ACC112 (cell line): ENCODE measurements at regions not wholly inside any gene's neighbourhood (a gene's known extent, or its start where the extent isn't known, plus 50 kb on each side); places are given as distances from the start of the nearest gene placed in this dataset.

ENCODE experiments used
- H2AFZ ChIP-seq: fragments of 200-600 bp; sonication (generic); one replicate; pipeline ENCODE4 v1.6.0; 2017; ENCODE audit warnings: antibody characterized with exemption, low read length; ENCODE audit not compliant: unreplicated experiment
- H3K27ac ChIP-seq: fragments of 200-600 bp; sonication (generic); 2 replicates; pipeline ENCODE4 v1.5.1; 2014; ENCODE audit warnings: low read depth, mild to moderate bottlenecking, antibody characterized with exemption, low read length, moderate library complexity
- H3K27me3 ChIP-seq: fragments of 200-600 bp; sonication (generic); 2 replicates; pipeline ENCODE4 v1.6.1; 2014; ENCODE audit warnings: mild to moderate bottlenecking, antibody characterized with exemption, low read length, moderate library complexity, mixed read lengths; ENCODE audit not compliant: insufficient read depth
- H3K36me3 ChIP-seq: fragments of 200-600 bp; sonication (generic); 2 replicates; pipeline ENCODE4 v1.6.1; 2016; ENCODE audit warnings: mild to moderate bottlenecking, antibody characterized with exemption, low read length, moderate library complexity, mixed read lengths; ENCODE audit not compliant: insufficient read depth
- H3K4me1 ChIP-seq: fragments of 200-600 bp; sonication (generic); one replicate; pipeline ENCODE4 v1.6.1; 2016; ENCODE audit warnings: low read length, mixed read lengths; ENCODE audit not compliant: insufficient read depth, unreplicated experiment, control insufficient read depth
- H3K4me3 ChIP-seq: fragments of 200-600 bp; sonication (generic); 2 replicates; pipeline ENCODE4 v1.5.1; 2014; ENCODE audit warnings: mild to moderate bottlenecking, low read depth, low read length
- H3K79me2 ChIP-seq: fragments of 200-600 bp; sonication (generic); one replicate; pipeline ENCODE4 v1.6.0; 2016; ENCODE audit warnings: low read length; ENCODE audit not compliant: control insufficient read depth, unreplicated experiment, insufficient read depth

DNA sequence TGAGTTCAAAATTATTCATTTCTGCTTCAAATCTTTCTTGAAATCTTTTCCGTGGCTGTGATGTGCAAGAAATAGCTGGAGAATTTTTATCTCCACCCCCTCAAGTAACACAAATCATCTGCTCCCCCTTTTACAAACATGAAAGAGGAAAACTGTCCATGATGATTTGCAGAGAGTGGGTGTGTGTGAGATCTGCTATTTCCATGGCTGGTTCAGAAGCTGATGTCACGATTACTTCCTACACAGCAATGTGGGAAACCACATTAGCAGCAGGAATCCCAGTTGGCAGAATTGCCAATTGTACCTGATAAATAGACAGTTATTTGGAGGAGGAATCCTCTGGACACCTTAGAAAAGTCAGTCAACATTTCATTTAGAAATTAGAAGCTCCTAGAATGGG, 75.2 kb upstream of the GRM7 start:
- Histone ChIP-seq H3K36me3 (no peaks in the 10 kb centered on the region), H3K4me3 (no peak overlapping the region), H2AFZ (no peak overlapping the region), H3K27me3 (no peaks in the 10 kb centered on the region), H3K4me1 (no peaks in the 10 kb centered on the region), H3K79me2 (no peaks in the 10 kb centered on the region), H3K27ac (no peak overlapping the region)

DNA sequence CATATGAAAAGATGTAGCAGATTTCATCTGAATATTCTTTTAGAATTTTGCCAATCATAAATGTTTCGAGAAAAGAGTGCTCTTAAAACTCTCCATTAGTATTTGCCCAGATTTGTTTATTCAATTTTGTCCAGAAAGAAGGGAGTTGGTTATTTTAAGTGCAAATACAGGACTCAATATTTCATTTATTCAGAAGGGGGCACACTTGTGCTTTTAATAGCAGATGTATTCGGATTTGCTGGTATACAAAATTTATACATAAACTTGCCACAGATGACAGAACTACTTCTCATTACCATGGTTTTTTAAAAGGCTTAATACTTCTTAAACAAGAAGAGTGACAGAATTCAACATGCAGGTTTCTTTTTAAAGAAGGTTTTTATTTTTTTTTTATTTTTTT, 69.8 kb upstream of the GRM7 start:
- no peaks in the 10 kb centered on the region for H3K36me3 ChIP-seq
- H3K4me1 ChIP-seq, result no peaks in the 10 kb centered on the region
- no peaks in the 10 kb centered on the region for H3K79me2 ChIP-seq
- no peak overlapping the region for H3K4me3 ChIP-seq
- H3K27ac ChIP-seq, result no peak overlapping the region
- H3K27me3 ChIP-seq, result no peaks in the 10 kb centered on the region
- no peak overlapping the region for H2AFZ ChIP-seq

DNA sequence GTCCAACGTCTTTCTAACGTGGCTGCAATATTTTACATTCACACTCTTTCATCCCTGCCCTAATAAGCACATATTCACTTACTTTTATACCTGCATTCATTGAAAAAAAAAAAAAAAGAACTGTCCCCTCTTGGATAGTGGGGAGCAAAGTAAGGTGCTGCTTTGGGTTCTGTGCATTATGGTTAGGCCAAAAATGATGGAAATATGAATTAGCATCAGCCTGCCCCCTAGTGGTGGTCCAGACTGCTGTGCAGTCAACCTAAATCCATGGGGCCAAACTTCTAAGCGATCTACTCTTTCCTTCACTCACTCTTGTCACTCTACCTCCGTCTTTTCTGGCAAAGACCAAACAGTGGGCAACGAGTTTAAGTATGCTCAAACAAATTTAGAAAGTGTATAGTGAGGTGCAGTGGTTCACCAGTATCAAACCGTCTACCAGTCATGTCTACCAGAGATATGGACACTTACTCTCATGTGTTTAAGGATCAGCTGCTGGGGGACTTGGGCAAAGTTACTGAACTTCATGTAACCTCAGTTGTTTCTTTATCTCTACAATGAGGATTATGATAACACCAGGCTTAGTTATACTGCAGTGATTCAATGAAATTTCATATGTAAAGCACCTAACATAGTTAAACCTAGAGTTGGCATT, 61.5 kb upstream of the GRM7 start:
- no peak overlapping the region for H2AFZ ChIP-seq
- H3K4me3 ChIP-seq, result no peak overlapping the region
- H3K36me3 ChIP-seq, result no peaks in the 10 kb centered on the region
- H3K27me3 ChIP-seq, result no peaks in the 10 kb centered on the region
- no peaks in the 10 kb centered on the region for H3K79me2 ChIP-seq
- no peaks in the 10 kb centered on the region for H3K4me1 ChIP-seq
- H3K27ac ChIP-seq, result no peak overlapping the region

- Histone ChIP-seq H3K27me3 (no peaks in the 10 kb centered on the region), H3K79me2 (no peaks in the 10 kb centered on the region), H2AFZ (no peak overlapping the region), H3K27ac (no peak overlapping the region), H3K36me3 (no peaks in the 10 kb centered on the region), H3K4me3 (no peak overlapping the region), H3K4me1 (no peaks in the 10 kb centered on the region)
Measured at GRCh38 chr3:6803619-6804018, 57.3 kb upstream of the GRM7 start.

DNA sequence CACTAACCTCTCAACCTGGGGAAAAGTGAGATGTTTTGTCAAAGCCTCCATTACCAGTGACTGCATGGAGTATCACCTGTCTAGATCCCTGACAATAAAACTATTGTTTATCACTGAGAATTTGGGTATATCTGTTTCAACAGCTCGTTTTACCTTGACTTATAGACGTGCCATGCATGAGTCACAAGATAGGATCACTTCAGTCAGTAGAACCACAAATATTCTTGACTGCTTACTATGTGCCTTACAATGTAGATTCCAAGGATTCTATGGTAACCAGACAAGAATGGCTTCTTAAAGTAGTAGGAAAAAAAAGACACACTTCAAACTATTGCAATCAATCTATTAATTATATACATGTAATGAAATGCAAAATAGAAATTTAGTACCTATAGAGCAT, 55.7 kb upstream of the GRM7 start:
- Histone ChIP-seq H3K27me3 (no peaks in the 10 kb centered on the region), H3K4me1 (no peaks in the 10 kb centered on the region), H2AFZ (no peak overlapping the region), H3K4me3 (no peak overlapping the region), H3K79me2 (no peaks in the 10 kb centered on the region), H3K27ac (no peak overlapping the region), H3K36me3 (no peaks in the 10 kb centered on the region)

DNA sequence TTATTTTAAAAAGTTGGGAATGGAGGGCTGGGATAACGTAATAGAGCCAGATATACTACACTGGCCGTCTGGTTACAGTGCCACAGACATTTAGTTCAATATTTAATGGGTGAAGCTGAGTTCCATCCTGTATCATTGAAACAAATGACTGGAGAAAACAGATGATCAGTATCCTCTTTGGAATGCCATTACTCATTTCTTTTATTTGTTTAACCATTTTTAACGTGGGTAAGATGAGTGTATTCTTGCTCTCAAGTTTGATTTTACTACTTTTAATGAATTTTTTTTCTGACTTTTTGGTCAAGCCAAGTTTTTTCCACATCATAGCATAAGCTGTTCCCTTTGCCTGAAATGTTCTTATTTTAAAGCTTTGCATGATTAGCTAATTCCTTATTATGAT, 53.9 kb upstream of the GRM7 start:
- Histone ChIP-seq H3K4me3 (no peak overlapping the region), H3K27ac (no peak overlapping the region), H3K4me1 (no peaks in the 10 kb centered on the region), H3K79me2 (no peaks in the 10 kb centered on the region), H3K27me3 (no peaks in the 10 kb centered on the region), H3K36me3 (no peaks in the 10 kb centered on the region), H2AFZ (no peak overlapping the region)

DNA sequence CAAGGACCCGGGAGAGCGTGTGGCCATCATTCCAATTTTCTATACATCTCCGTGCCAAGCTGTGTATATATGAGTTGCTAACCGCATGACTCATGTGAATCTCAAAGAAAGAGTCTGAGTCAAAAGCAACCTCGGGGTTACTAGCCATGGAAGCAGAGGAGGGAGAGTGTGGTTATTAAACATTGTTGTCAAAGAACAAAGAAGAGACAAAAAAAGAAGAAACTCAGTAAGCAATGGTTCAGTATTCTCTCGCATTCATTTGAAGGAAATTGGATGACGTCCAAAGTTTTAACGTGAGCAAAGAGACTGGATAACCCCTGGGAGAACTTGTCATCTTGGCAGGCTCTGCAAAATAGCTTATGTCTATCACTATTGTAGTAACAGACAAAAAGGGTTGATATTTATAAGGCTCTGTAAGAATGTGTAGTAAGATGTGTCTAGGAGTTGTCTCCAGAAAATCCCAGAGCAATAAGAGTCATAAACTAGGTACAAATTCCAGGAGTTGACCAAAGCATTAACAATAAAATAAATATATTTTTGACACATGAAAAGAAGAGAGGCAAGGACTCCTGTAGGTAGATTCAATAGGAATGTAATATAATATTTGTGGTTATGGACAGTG, 52.8 kb upstream of the GRM7 start:
- no peaks in the 10 kb centered on the region for H3K27me3 ChIP-seq
- no peak overlapping the region for H3K4me3 ChIP-seq
- H2AFZ ChIP-seq, result no peak overlapping the region
- no peaks in the 10 kb centered on the region for H3K4me1 ChIP-seq
- H3K79me2 ChIP-seq, result no peaks in the 10 kb centered on the region
- no peak overlapping the region for H3K27ac ChIP-seq
- H3K36me3 ChIP-seq, result no peaks in the 10 kb centered on the region

GRCh38 chr3:6809349-6809748, 51.6 kb upstream of the GRM7 start:
- H3K4me3 ChIP-seq, result no peak overlapping the region

More at GRCh38 chr3:6809349-6809748, 51.6 kb upstream of the GRM7 start:
- Histone ChIP-seq H3K36me3 (no peaks in the 10 kb centered on the region), H3K27ac (no peak overlapping the region), H3K27me3 (no peaks in the 10 kb centered on the region), H3K79me2 (no peaks in the 10 kb centered on the region), H3K4me1 (no peaks in the 10 kb centered on the region), H2AFZ (no peak overlapping the region)
